Gastrocnemius medialis (tissue), 4 donors: ENCODE measurements at regions not wholly inside any gene's neighbourhood (a gene's known extent, or its start where the extent isn't known, plus 50 kb on each side); places are given as distances from the start of the nearest gene placed in this dataset.

Source experiments
- ATAC-seq, 2 donors: fragments of 150-250 bp; one replicate each; pipeline ENCODE4 v1.9.1; 2016
- DNase-seq, 2 donors: peaks; one replicate each; pipeline ENCODE4 v3.0.0-alpha.2; 2019
- H3K27ac ChIP-seq, 4 donors: fragments of 200-600 bp; sonication (generic); 1 replicate in 1 of 4; 2 replicates in 3 of 4; pipeline ENCODE4 v1.5.1; 2016 to 2018; ENCODE audit warnings: mild to moderate bottlenecking in 2 of 4, moderate library complexity in 1 of 4
- H3K27me3 ChIP-seq, 3 donors: fragments of 200-600 bp; sonication (generic) in 2 of 3; 1 replicate in 1 of 3; 2 replicates in 2 of 3; pipeline versions ENCODE4 v1.5.1 to v1.6.0; 2016 to 2019; ENCODE audit warnings: mild to moderate bottlenecking in 1 of 3, moderate library complexity in 1 of 3
- H3K36me3 ChIP-seq, 2 donors: fragments of 200-600 bp; sonication (generic) in 1 of 2; one replicate each; pipeline ENCODE4 v1.5.1; 2017 to 2018
- H3K4me1 ChIP-seq, 2 donors: fragments of 200-600 bp; sonication (generic) in 1 of 2; one replicate each; pipeline ENCODE4 v1.5.1; 2016 to 2017; ENCODE audit warnings: mild to moderate bottlenecking in 2 of 2
- H3K4me3 ChIP-seq, 4 donors: fragments of 200-600 bp; sonication (generic) in 3 of 4; 1 replicate in 1 of 4; 2 replicates in 3 of 4; pipeline ENCODE4 v1.5.1; 2016 to 2019; ENCODE audit warnings: mild to moderate bottlenecking in 2 of 4
- H3K9me3 ChIP-seq, 3 donors: fragments of 200-600 bp; sonication (generic) in 2 of 3; 1 replicate in 1 of 3; 2 replicates in 2 of 3; pipeline ENCODE4 v1.5.1; 2016 to 2019
- CTCF ChIP-seq, 5 experiments: fragments of 450-650 bp in 3 of 5; fragments of 200-600 bp in 2 of 5; sonication (generic) in 2 of 5; IDR thresholded peaks in 4 of 5; conservative IDR thresholded peaks in 1 of 5; 1 replicate in 4 of 5; 2 replicates in 1 of 5; pipeline ENCODE4 v1.5.1; 2016 to 2019; ENCODE audit warnings: antibody characterized with exemption in 5 of 5, mild to moderate bottlenecking in 3 of 5, moderate library complexity in 3 of 5
- POLR2A ChIP-seq, 2 donors: fragments of 450-650 bp; IDR thresholded peaks; one replicate each; pipeline ENCODE4 v1.6.1; 2017; ENCODE audit warnings: antibody characterized with exemption in 2 of 2, mild to moderate bottlenecking in 2 of 2, moderate library complexity in 2 of 2
- in situ Hi-C, 4 donors: fragments of 200-750 bp; cut with MboI; loops; one replicate each; pipeline versions ENCODE4 v1.15.0 to v1.8.0; 2017; ENCODE audit warnings: low sequenced_read_pairs in 4 of 4
- intact Hi-C: fragments of 100-400 bp; cut with DNase I; formaldehyde crosslinking; loops from one replicate; pipeline ENCODE4 v1.15.1; 2023; ENCODE audit warnings: low total_unique reads

- TF ChIP-seq CTCF (IDR thresholded peaks at IDR 0.05 in 4 of 5, conservative IDR thresholded peaks at IDR 0.05 in 1 of 5) (no peak), POLR2A (IDR thresholded peaks at IDR 0.05) (no peak)
- in situ Hi-C loops: no loop called here
- intact Hi-C loops: no loop called here
- H3K4me1 ChIP-seq: no peaks in the 10 kb centered on the region
- H3K27me3 ChIP-seq: no peaks in the 10 kb centered on the region
- H3K36me3 ChIP-seq: no peaks in the 10 kb centered on the region
- no peak for ATAC-seq
- no peak for DNase-seq
- H3K27ac ChIP-seq: no peak overlapping the region
- peaks cover 0 to 5% (median 0%) of the 10 kb centered on the region in 3 donors for H3K9me3 ChIP-seq
- H3K4me3 ChIP-seq: no peak overlapping the region
Measured at GRCh38 chr16:87231911-87232310, 85.3 kb downstream of the C16orf95 start.

- Histone ChIP-seq H3K36me3 (no peaks in the 10 kb centered on the region), H3K4me1 (no peaks in the 10 kb centered on the region), H3K9me3 (peaks cover 0 to 5% (median 0%) of the 10 kb centered on the region in 3 donors), H3K4me3 (no peak overlapping the region), H3K27me3 (no peaks in the 10 kb centered on the region), H3K27ac (no peak overlapping the region)
- TF ChIP-seq POLR2A (IDR thresholded peaks at IDR 0.05) (no peak), CTCF (IDR thresholded peaks at IDR 0.05 in 4 of 5, conservative IDR thresholded peaks at IDR 0.05 in 1 of 5) (no peak)
- DNase-seq (no peak), ATAC-seq (no peak)
- intact Hi-C loops (no loop called here), in situ Hi-C loops (no loop called here)
Measured at GRCh38 chr16:87233928-87234327, 83.3 kb downstream of the C16orf95 start.

DNA sequence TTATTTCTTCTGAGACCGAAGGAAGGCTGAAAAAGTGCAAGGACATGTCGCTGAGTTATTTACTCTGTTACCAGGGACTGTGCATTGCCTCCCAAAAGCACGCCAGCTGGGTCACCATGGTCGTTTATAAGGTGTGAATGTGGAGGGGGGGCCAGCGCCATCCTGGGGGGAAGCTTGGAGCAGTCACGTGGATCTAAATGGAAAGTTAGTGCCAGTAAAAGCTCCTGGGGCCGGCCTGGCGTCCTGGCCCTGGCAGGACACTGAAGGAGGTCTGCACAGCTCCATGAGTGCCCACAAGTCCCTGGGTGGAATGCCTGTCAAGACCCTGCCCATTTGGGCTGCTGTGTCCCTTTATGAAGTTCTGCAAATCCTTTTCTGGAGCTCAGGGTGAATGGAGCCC, 82.6 kb downstream of the C16orf95 start:
- Histone ChIP-seq H3K27ac (no peak overlapping the region), H3K27me3 (no peaks in the 10 kb centered on the region), H3K36me3 (no peaks in the 10 kb centered on the region), H3K4me3 (no peak overlapping the region), H3K9me3 (peaks cover 0 to 5% (median 0%) of the 10 kb centered on the region in 3 donors), H3K4me1 (no peaks in the 10 kb centered on the region)
- in situ Hi-C loops (no loop called here), intact Hi-C loops (no loop called here)
- TF ChIP-seq POLR2A (IDR thresholded peaks at IDR 0.05): no peak
- TF ChIP-seq CTCF (IDR thresholded peaks at IDR 0.05 in 4 of 5, conservative IDR thresholded peaks at IDR 0.05 in 1 of 5): no peak
- ATAC-seq (no peak), DNase-seq (no peak)

DNA sequence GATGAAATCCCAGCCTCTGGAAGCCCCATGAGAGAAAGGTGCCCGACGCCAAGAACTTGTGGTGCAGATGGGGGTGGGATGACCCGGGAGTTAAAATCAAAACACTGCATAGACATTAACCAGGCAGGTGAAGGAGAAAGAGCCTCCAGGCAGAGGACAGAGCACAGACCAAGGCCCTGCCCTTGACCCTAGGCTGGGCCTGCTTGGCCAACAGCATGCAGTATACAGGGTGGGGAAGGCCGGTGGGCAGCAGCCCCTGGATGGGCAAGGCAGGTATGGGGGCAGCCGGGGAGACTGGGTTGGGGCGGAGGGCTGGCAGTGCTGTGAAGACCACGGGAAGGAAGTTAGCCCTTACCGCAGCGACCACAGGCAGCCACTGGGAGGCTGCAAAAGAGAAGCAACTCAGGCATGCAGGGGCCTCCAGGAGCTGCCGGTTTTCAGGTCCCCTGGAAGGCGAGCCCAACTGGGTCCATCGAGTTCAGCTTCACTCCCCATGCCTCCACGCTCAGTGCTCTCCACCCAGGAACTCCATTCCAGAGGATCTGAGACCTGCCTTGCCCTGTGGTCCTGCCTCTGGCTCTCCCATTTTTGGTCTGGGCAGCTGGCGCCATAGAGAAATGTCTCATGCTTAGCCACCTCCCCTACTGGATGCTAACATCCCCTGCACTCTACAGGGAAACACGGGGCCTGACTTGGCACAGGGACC, 81.2 kb downstream of the C16orf95 start:
- DNase-seq: no peak
- intact Hi-C loops (no loop called here), in situ Hi-C loops (no loop called here)
- TF ChIP-seq POLR2A (IDR thresholded peaks at IDR 0.05): no peak
- no peaks in the 10 kb centered on the region for H3K4me1 ChIP-seq
- H3K27me3 ChIP-seq: no peaks in the 10 kb centered on the region
- no peak overlapping the region for H3K4me3 ChIP-seq
- H3K9me3 ChIP-seq: peaks cover 0 to 5% (median 0%) of the 10 kb centered on the region in 3 donors
- no peak overlapping the region for H3K27ac ChIP-seq
- H3K36me3 ChIP-seq: no peaks in the 10 kb centered on the region
- no peak for ATAC-seq

DNA sequence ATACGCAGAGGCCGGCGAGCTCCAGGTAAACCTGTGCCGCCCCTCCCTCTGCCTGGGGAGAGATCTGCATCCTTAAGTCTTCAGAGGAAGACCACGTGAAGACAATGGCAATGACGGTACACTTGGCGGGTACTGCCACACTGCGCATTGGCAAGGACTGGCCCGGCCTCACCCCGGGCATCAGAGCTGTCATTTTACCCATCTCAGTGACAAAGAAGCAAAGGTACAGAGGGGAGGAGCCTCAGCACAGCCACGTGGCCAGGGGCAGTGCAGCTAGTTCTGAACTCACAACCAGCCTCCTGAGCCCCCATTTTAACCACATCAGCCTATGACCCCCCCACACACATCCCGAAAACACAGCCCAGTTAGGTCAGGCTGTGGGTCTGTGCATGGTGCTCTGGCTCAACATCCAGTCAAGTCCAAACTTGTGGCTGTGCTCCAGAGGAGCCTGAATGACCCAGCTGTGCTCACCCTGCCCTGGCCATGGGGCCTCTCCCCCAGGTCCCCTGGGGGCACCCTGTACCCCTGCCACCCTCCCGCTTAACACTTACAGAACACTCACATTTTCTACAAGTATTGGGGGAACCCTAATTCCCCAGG, 80.6 kb downstream of the C16orf95 start:
- Histone ChIP-seq H3K4me1 (no peaks in the 10 kb centered on the region), H3K27ac (no peak overlapping the region), H3K9me3 (peaks cover 0 to 5% (median 0%) of the 10 kb centered on the region in 3 donors), H3K4me3 (no peak overlapping the region), H3K36me3 (no peaks in the 10 kb centered on the region), H3K27me3 (no peaks in the 10 kb centered on the region)
- TF ChIP-seq CTCF (IDR thresholded peaks at IDR 0.05 in 4 of 5, conservative IDR thresholded peaks at IDR 0.05 in 1 of 5) (no peak), POLR2A (IDR thresholded peaks at IDR 0.05) (no peak)
- DNase-seq (no peak), ATAC-seq (no peak)
- in situ Hi-C loops: no loop called here
- intact Hi-C loops: no loop called here
